Left lung (tissue), 4 donors: ENCODE measurements at regions not wholly inside any gene's neighbourhood (a gene's known extent, or its start where the extent isn't known, plus 50 kb on each side); places are given as distances from the start of the nearest gene placed in this dataset.

ENCODE experiments used
- ATAC-seq: fragments of 200-7000 bp; cut with Tn5 transposase; one replicate; pipeline ENCODE4 v1.9.1; 2020; ENCODE audit warnings: moderate library complexity
- DNase-seq, 4 donors: peaks; one replicate each; pipeline ENCODE4 v3.0.0-alpha.2; 2013 to 2020
- H3K27ac ChIP-seq, 2 donors: fragments of 200-600 bp; sonication (generic) in 1 of 2; one replicate each; pipeline versions ENCODE4 v1.5.0 to v1.8.0; 2020 to 2021
- H3K27me3 ChIP-seq, 2 donors: fragments of 200-600 bp; sonication (generic) in 1 of 2; one replicate each; pipeline versions ENCODE4 v1.5.0 to v1.8.0; 2020 to 2021
- H3K36me3 ChIP-seq, 2 donors: fragments of 200-600 bp; sonication (generic) in 1 of 2; one replicate each; pipeline versions ENCODE4 v1.5.0 to v1.8.0; 2020 to 2021
- H3K4me1 ChIP-seq, 2 donors: fragments of 200-600 bp; one replicate each; pipeline ENCODE4 v1.8.0; 2021
- H3K4me3 ChIP-seq, 2 donors: fragments of 200-600 bp; sonication (generic) in 1 of 2; one replicate each; pipeline versions ENCODE4 v1.5.0 to v1.8.0; 2020 to 2021; ENCODE audit warnings: mild to moderate bottlenecking in 1 of 2
- H3K9me3 ChIP-seq, 2 donors: fragments of 200-600 bp; sonication (generic) in 1 of 2; one replicate each; pipeline versions ENCODE4 v1.5.0 to v1.8.0; 2020 to 2021
- intact Hi-C, 2 donors: fragments of 100-400 bp; cut with DNase I; formaldehyde crosslinking; loops; one replicate each; pipeline versions ENCODE4 v1.11.2 to v1.14.2; 2022
- TF ChIP-seq, protein P1 (sequence below), 2 donors: fragments of 200-600 bp; sonication (generic) in 1 of 2; IDR thresholded peaks; one replicate each; pipeline versions ENCODE4 v1.5.0 to v1.8.0; 2021; ENCODE audit warnings: antibody characterized with exemption in 2 of 2
- donor health status: DM: no; HTN: yes; CAD: no.
- donor health status: DM: no; HTN: no; CAD: no.

GRCh38 chr12:124492879-124493808 is 74.3 kb downstream of the NCOR2 start:
- peak in 1 of 4 donors; percentile 67 for DNase-seq
- Histone ChIP-seq H3K9me3 (no peaks in the 10 kb centered on the region), H3K27me3 (no peaks in the 10 kb centered on the region), H3K36me3 (peaks cover 0 to 49% of the 10 kb centered on the region in 2 donors), H3K4me3 (no peak overlapping the region), H3K27ac (no peak overlapping the region), H3K4me1 (peaks cover 14 to 46% of the 10 kb centered on the region in 2 donors)
- ATAC-seq, result no peak
- TF ChIP-seq, protein P1, sequence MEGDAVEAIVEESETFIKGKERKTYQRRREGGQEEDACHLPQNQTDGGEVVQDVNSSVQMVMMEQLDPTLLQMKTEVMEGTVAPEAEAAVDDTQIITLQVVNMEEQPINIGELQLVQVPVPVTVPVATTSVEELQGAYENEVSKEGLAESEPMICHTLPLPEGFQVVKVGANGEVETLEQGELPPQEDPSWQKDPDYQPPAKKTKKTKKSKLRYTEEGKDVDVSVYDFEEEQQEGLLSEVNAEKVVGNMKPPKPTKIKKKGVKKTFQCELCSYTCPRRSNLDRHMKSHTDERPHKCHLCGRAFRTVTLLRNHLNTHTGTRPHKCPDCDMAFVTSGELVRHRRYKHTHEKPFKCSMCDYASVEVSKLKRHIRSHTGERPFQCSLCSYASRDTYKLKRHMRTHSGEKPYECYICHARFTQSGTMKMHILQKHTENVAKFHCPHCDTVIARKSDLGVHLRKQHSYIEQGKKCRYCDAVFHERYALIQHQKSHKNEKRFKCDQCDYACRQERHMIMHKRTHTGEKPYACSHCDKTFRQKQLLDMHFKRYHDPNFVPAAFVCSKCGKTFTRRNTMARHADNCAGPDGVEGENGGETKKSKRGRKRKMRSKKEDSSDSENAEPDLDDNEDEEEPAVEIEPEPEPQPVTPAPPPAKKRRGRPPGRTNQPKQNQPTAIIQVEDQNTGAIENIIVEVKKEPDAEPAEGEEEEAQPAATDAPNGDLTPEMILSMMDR (IDR thresholded peaks at IDR 0.05), result no peak
- intact Hi-C loops, result no loop called here

DNA sequence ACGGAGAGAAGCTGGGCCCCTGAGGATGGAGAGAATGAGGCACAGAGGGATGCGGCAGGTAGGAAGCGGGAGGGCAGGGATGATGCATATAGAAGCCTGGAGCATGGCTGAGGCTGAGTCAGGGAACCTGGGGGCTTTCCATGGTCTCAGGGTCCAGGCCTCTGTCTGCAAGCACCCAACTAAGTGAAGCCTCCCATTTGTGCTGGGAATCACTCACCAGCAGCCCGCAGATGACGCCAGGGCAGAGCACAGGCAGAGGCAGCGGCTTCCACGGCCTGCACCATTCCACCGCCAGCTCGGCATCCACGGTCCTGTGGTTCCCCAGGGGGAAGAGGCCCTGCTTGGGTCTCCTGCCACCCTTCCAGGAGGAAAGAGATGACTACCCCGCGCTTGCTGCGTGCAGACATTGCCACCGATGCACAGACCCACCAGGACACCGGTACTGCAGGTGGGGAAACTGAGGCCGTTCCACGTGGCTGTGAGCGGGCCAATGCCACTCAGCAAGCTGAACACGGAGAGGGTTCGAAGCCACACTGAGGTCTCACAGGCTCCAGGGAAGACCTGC is 75.5 kb downstream of the NCOR2 start:
- DNase-seq (peak in 1 of 4 donors; percentile 57), ATAC-seq (no peak)
- TF ChIP-seq, protein P1 (IDR thresholded peaks at IDR 0.05), result no peak
- no peaks in the 10 kb centered on the region for H3K9me3 ChIP-seq
- H3K4me1 ChIP-seq, result peaks cover 3 to 34% of the 10 kb centered on the region in 2 donors
- H3K27ac ChIP-seq, result no peak overlapping the region
- intact Hi-C loops, result no loop called here
- no peak overlapping the region for H3K4me3 ChIP-seq
- no peaks in the 10 kb centered on the region for H3K27me3 ChIP-seq
- peaks cover 0 to 51% of the 10 kb centered on the region in 2 donors for H3K36me3 ChIP-seq

- Histone ChIP-seq H3K27me3 (no peaks in the 10 kb centered on the region), H3K36me3 (peaks cover 0 to 57% of the 10 kb centered on the region in 2 donors), H3K4me3 (no peak overlapping the region), H3K27ac (no peak overlapping the region), H3K9me3 (no peaks in the 10 kb centered on the region), H3K4me1 (peaks cover 0 to 28% of the 10 kb centered on the region in 2 donors)
- no peak for ATAC-seq
- intact Hi-C loops, result no loop called here
- TF ChIP-seq, protein P1 (IDR thresholded peaks at IDR 0.05), result no peak
- no peak for DNase-seq
Observed at GRCh38 chr12:124491310-124491709, 76.1 kb downstream of the NCOR2 start.

- DNase-seq (peak in 1 of 4 donors; percentile 85), ATAC-seq (peak; percentile 71)
- Histone ChIP-seq H3K9me3 (no peaks in the 10 kb centered on the region), H3K36me3 (peaks cover 0 to 63% of the 10 kb centered on the region in 2 donors), H3K4me3 (no peak overlapping the region), H3K27ac (no peak overlapping the region), H3K4me1 (peaks cover 0 to 26% of the 10 kb centered on the region in 2 donors), H3K27me3 (no peaks in the 10 kb centered on the region)
- intact Hi-C loops, result no loop called here
- TF ChIP-seq, protein P1 (IDR thresholded peaks at IDR 0.05), result no peak
Observed at GRCh38 chr12:124490584-124491305, 76.7 kb downstream of the NCOR2 start.
